ENCODE measurements at regions not wholly inside any gene's neighbourhood (a gene's known extent, or its start where the extent isn't known, plus 50 kb on each side); places are given as distances from the start of the nearest gene placed in this dataset.
A peak's percentile ranks its signal among the peaks of the same experiment; 100 is the strongest.

DNA sequence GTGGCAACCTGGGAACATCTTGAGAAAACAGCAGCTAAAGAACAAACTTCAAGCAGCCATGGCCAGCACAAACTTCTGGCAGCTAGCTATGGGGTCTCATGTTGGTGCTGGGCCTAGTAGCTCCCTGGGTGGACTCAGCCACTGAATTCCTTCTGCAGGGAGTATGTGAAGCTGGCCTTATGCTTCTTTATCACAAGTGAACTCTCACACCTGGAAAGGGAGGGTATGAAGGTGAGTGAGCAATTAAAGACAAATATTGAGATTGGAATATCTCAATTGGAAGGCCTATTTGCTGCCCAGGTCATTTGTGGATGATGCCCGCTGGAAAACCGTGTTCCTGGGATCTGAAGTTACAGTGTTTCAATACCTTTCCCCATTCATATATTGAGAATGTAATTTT, 153.3 kb upstream of the RPS6KA3 start:
- DNase-seq, result no peak

DNA sequence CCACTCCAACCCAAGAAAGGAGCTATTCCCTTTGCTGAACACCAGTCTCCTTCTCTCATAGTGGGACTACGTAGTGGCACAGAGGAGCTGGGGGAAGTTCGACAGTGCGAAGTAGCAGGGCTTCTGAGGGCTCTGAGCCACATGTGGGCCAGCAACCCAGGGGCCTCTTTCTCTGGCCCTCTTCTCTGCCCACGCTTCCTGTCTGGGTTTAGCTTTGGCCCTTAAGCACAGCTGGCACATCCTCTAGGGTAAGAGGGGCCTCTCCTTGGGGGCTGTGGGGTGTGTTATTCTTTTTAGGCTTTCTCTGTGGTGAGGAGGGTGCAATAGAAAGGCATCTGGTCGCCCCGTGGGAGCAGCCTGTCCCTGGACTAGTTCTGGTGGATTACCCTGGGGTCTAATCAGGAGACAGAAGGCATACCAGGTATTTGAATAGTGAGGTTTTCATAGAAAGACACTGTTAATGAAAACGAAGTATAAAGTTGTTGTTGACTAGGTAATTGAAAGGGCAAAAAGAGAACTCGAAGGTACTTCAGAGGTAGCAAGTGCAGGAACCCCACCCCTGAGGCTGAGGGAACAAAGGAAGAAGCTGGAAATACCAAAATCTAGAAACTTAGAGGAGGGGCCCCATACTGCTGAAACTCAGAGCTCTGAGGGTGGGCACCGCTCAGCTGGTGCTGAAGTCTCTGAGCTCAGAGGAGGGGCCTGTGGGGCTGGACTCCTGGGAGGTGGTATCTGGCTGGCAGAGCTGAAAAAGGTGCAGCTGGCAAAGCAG, 151.9 kb upstream of the RPS6KA3 start:
- no peak for DNase-seq

GRCh38 chrX:20414762-20415445, 148.2 kb upstream of the RPS6KA3 start:
- no peak for DNase-seq

- DNase-seq, result no peak
Measured at GRCh38 chrX:20414066-20414465, 147.4 kb upstream of the RPS6KA3 start.

DNA sequence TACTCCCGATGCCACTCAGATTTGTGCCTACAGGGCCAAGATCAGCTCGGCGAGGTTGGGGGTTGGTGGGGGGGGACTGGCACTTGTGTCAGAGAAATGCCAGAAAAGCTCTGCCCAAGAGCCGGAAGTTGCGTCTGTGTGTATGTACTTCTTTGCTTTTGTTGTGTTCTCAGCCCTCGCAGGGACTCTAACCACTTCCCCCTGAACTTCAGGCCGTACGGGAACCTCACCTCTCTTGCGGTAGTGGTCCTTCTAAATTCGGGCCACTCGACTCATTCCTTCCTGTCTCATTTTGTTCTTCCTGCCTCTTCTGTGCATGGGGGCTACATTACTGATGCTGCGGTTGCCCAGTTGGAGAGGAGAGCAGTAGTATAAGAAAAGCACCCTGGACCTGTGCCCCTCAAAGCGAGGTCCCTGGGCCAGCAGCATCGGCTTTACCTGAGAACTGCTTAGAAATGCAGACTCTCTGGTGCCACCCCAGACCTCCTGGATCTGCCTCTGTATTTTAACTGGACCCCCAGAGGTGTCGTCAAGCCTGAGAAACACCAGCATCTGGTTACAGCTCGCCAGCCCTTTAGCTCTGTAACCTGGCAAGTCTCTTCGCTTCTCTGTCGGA, 146.3 kb upstream of the RPS6KA3 start:
- peak in 2 of 4 experiments; percentile 24 to 36 for DNase-seq

DNA sequence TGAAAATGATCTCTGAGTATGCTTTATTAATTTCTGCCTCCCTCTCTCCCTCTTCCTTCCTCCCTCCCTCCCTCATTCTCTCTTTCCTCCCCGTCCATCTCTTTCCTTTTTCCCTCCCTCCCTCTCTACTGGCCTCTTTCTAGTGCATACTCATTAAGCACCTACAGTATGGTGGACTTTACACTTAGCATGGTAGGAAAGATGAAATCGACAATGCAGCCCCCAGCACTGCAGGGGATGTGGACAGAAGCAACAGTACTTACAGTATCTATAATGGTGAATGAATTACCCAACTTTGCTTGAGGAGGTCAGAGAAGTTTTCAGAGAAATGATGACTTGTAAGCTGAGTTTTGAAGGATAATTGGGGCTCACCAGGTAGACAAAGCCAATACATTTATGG, 143.8 kb upstream of the RPS6KA3 start:
- no peak for DNase-seq

- DNase-seq, result no peak
Measured at GRCh38 chrX:20409991-20410390, 143.3 kb upstream of the RPS6KA3 start.

GRCh38 chrX:20402956-20403355, 136.2 kb upstream of the RPS6KA3 start:
- no peak for DNase-seq

- DNase-seq, result no peak
Measured at GRCh38 chrX:20399728-20400414, 133.2 kb upstream of the RPS6KA3 start.

DNA sequence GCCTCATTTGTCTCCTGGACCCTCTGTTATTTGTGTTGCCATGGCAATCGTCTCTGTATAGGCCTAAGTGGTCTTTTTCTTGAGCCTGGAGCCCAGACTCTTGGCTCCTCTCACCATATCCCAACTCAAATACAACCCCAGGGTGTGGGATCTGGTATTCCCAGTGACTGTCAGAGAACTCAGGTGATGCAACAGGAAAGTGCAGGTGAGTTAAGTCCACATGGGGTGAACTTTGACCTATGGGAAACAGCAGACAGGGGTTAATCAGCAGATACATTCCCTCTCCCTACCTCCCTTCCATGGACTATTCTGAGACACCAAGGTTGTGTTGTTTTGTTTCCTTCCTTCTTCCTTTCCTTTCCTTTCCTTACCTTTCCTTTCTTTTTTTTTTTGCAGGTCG, 130.9 kb upstream of the RPS6KA3 start:
- DNase-seq, result no peak

- DNase-seq, result no peak
Measured at GRCh38 chrX:20394451-20394850, 127.7 kb upstream of the RPS6KA3 start.

DNA sequence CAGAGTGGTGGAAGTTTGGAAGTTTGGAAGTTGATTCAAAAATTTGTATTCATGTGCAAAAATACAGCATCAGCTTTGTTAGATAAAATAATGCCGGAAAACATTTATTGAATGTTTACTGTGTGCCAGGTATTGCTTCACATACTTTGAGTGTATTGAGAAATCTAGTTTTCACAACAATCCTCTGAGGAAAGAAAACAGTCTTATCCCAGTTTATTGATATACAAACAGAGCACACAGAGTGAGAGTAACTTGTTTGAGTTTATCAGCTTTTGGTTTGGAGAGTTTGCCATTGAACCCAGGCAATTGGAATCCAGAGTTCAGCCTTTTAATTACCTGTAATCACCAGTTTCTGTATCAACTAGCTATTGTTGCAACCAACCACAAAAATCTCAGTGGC, 127.2 kb upstream of the RPS6KA3 start:
- no peak for DNase-seq

DNA sequence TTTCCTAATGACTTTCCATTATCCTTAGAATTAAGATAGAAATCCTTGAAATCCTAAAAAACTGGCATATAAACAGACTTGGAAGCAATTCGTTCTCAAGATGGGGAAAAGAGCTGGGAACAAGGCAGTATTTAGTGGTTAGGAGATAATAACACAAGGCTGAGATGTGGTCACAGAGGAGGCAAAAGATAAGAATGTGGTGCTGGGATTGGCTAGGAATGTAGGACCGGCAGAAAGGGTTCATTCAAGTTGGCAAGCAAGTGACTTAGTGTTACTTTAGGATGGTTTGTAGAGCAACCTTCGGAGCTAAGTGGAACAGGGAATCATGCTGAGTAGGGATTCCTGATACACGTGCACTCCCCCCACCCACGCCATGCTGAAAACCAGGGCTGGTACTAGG, 121.9 kb upstream of the RPS6KA3 start:
- no peak for DNase-seq

- DNase-seq, result no peak
Measured at GRCh38 chrX:20383477-20383876, 116.8 kb upstream of the RPS6KA3 start.

GRCh38 chrX:20382518-20383297, 116.0 kb upstream of the RPS6KA3 start:
- no peak for DNase-seq

GRCh38 chrX:20382082-20382481, 115.4 kb upstream of the RPS6KA3 start:
- no peak for DNase-seq

GRCh38 chrX:20378233-20378920, 111.7 kb upstream of the RPS6KA3 start:
- peak in 1 of 4 experiments; percentile 0 for DNase-seq

- DNase-seq, result no peak
Measured at GRCh38 chrX:20374900-20375438, 108.3 kb upstream of the RPS6KA3 start.

DNA sequence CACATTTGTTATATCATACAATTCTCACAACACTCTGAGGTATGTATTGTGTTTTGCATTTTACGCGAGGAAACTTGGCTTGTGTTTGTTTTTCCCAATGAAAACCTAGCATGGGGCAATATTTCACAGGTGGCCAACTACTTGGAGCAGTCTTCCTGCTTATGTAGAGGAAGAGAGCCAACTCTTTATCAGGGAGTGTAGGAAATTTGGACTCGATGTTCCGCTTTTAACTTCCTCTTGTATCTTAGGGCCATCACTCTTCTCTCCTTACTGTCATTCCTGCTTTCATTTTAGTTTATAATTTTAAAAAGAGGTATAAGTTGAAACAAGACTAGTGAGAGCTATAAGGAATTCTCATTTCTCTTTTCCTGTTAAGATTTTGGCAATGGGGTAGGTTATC, 107.7 kb upstream of the RPS6KA3 start:
- no peak for DNase-seq

DNA sequence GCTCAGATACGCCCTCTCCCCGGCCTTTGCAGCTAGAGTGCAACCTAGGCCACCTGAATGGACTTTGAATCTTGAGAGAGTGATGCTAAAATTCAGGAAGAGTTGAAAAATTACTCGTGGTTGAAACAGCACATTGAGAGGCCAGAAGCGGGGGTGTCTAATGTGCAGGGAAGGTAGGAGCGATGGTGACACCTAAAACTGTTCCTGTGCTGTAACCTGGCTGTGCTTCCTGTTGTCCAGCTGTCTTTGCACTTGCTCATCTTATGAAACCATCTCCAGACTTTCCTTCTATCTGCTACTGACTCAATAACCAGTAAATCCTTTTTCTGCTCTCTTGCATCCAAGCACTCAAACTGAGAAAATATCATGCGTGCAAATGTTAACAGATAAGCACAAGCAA, 106.4 kb upstream of the RPS6KA3 start:
- DNase-seq, result no peak

GRCh38 chrX:20372533-20372932, 105.8 kb upstream of the RPS6KA3 start:
- no peak for DNase-seq

DNA sequence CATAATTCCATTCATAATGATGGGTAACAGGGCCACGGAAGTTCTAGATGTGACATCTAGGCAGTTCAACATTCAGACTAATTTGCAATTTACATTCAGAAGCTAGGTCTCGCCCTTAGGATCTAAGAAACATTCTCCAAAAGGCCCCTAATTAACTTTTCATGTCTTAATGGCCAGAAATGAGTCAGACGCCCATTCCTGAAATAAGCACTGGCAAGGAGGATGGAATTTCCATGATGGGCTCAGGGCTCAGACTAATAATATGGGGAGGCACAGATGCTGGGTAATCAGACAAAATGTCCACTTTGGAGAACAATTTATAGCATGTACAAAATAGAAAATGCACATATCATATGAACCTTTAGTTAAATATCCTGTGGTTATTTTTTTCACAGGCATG, 102.8 kb upstream of the RPS6KA3 start:
- DNase-seq, result no peak

All from activated CD4-positive, CD25-positive, alpha-beta regulatory T cell (primary cell).